ENCODE measurements at regions not wholly inside any gene's neighbourhood (a gene's known extent, or its start where the extent isn't known, plus 50 kb on each side); places are given as distances from the start of the nearest gene placed in this dataset.

DNA sequence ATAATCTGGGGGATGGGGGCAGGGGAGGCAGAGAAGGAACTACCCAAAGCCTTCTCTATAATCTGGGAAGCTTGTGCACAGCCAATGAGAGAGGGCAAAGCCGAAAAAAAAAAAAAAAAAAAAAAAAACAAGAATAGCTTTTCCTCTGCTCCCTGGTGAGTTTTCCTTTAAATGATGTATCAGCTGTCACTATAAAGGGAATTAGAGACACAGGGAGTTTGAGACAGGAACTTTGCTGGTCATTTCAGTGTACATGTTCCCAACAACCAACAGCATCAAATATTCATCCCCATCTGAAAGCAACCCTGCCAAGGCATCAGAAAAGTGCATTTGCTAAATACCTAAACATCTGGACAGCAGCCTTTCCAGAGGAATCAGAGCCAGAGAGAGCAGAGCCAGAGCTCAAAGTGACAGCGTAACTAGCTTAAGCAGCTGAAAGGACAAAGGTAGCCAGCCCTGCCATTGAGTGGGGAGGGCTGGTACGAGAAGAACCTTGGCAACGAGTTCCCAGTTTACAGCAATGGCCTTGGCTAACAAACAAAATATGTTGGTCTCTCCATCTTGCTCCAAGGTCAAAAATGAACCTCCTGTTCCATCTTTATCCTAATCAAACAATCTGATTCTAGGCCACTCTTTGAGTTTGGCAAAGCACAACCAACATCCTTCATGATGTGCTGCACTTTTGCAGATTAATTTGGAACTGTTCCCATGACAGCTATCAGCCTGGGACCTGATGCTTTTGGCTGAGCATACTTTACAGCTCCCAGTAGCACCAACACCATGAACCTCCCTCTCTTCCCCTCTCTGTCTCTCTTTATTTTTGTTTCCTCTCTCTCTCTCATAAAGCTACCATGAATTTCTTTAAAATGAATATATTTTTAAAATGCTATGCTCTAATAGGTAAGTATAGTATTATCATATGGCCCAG, 143.7 kb upstream of the GNAO1 start:
- no peak overlapping the region for H3K4me2 ChIP-seq (ENCODE audit: low read length)
- no peak overlapping the region for H3K4me3 ChIP-seq (ENCODE audit: low read length)
- no peaks in the 10 kb centered on the region for H3F3A ChIP-seq (ENCODE audit: insufficient read depth, low read length, poor library complexity, severe bottlenecking)
- no peaks in the 10 kb centered on the region for H3K36me3 ChIP-seq (ENCODE audit: insufficient read depth, low read length)
- no peak overlapping the region for H2AFZ ChIP-seq (ENCODE audit: low read depth, low read length)
- H3K79me2 ChIP-seq (replicated peaks; ENCODE audit: insufficient read depth, low read length): no peaks in the 10 kb centered on the region
- H3K9ac ChIP-seq (ENCODE audit: low read length): no peak overlapping the region
- H3K9me3 ChIP-seq (ENCODE audit: low read length): no peaks in the 10 kb centered on the region
- H3K27me3 ChIP-seq (ENCODE audit: insufficient read depth, low read depth, low read length): no peaks in the 10 kb centered on the region
- H4K20me1 ChIP-seq (ENCODE audit: insufficient read depth): no peaks in the 10 kb centered on the region
- no peaks in the 10 kb centered on the region for H3K9me2 ChIP-seq (ENCODE audit: insufficient read depth, low read length)
- TF ChIP-seq, protein P1, sequence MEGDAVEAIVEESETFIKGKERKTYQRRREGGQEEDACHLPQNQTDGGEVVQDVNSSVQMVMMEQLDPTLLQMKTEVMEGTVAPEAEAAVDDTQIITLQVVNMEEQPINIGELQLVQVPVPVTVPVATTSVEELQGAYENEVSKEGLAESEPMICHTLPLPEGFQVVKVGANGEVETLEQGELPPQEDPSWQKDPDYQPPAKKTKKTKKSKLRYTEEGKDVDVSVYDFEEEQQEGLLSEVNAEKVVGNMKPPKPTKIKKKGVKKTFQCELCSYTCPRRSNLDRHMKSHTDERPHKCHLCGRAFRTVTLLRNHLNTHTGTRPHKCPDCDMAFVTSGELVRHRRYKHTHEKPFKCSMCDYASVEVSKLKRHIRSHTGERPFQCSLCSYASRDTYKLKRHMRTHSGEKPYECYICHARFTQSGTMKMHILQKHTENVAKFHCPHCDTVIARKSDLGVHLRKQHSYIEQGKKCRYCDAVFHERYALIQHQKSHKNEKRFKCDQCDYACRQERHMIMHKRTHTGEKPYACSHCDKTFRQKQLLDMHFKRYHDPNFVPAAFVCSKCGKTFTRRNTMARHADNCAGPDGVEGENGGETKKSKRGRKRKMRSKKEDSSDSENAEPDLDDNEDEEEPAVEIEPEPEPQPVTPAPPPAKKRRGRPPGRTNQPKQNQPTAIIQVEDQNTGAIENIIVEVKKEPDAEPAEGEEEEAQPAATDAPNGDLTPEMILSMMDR (IDR thresholded peaks at IDR 0.05; ENCODE audit: poor library complexity, severe bottlenecking): no peak
- TF ChIP-seq EZH2 (IDR thresholded peaks at IDR 0.05; ENCODE audit: borderline replicate concordance, insufficient read depth, low read length, poor library complexity, severe bottlenecking): no peak
- no peak for TF ChIP-seq EP300 (conservative IDR thresholded peaks at IDR 0.05; ENCODE audit: poor library complexity, severe bottlenecking)
- no peak for TF ChIP-seq MXI1 (conservative IDR thresholded peaks at IDR 0.05; ENCODE audit: poor library complexity, severe bottlenecking)
- TF ChIP-seq, protein P2, sequence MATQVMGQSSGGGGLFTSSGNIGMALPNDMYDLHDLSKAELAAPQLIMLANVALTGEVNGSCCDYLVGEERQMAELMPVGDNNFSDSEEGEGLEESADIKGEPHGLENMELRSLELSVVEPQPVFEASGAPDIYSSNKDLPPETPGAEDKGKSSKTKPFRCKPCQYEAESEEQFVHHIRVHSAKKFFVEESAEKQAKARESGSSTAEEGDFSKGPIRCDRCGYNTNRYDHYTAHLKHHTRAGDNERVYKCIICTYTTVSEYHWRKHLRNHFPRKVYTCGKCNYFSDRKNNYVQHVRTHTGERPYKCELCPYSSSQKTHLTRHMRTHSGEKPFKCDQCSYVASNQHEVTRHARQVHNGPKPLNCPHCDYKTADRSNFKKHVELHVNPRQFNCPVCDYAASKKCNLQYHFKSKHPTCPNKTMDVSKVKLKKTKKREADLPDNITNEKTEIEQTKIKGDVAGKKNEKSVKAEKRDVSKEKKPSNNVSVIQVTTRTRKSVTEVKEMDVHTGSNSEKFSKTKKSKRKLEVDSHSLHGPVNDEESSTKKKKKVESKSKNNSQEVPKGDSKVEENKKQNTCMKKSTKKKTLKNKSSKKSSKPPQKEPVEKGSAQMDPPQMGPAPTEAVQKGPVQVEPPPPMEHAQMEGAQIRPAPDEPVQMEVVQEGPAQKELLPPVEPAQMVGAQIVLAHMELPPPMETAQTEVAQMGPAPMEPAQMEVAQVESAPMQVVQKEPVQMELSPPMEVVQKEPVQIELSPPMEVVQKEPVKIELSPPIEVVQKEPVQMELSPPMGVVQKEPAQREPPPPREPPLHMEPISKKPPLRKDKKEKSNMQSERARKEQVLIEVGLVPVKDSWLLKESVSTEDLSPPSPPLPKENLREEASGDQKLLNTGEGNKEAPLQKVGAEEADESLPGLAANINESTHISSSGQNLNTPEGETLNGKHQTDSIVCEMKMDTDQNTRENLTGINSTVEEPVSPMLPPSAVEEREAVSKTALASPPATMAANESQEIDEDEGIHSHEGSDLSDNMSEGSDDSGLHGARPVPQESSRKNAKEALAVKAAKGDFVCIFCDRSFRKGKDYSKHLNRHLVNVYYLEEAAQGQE (IDR thresholded peaks at IDR 0.05; ENCODE audit: borderline replicate concordance): no peak
- H3K27ac ChIP-seq (ENCODE audit: low read length): no peak overlapping the region

DNA sequence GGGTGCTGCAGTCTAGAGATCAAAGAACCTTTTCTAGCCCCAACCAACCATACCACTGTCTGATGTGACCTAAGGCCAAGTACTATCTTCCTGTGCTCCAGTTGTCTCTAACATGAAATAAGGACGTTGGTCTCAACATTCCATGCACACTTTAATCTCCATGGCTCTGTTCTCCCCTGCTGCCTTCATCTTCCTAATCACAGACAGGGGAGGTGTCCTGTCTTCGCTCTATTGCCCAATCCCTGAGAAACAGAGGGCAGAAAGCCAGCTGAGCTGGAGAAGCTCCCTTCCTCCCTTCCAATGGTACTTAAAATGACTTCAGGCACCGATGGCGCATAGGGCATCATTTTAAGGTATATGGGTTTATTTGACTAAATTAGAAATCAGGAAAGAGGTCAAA, 148.9 kb upstream of the GNAO1 start:
- no peak overlapping the region for H3K9ac ChIP-seq (ENCODE audit: low read length)
- H3K4me3 ChIP-seq (ENCODE audit: low read length): no peak overlapping the region
- H3K9me3 ChIP-seq (ENCODE audit: low read length): no peaks in the 10 kb centered on the region
- no peaks in the 10 kb centered on the region for H3K36me3 ChIP-seq (ENCODE audit: insufficient read depth, low read length)
- H3K9me2 ChIP-seq (ENCODE audit: insufficient read depth, low read length): no peaks in the 10 kb centered on the region
- H2AFZ ChIP-seq (ENCODE audit: low read depth, low read length): no peak overlapping the region
- H3K79me2 ChIP-seq (replicated peaks; ENCODE audit: insufficient read depth, low read length): no peaks in the 10 kb centered on the region
- TF ChIP-seq SMC3 (conservative IDR thresholded peaks at IDR 0.05; ENCODE audit: poor library complexity): no peak
- TF ChIP-seq, protein P1 (IDR thresholded peaks at IDR 0.05; ENCODE audit: poor library complexity, severe bottlenecking): no peak
- H3K27me3 ChIP-seq (ENCODE audit: insufficient read depth, low read depth, low read length): no peaks in the 10 kb centered on the region
- no peak overlapping the region for H3K27ac ChIP-seq (ENCODE audit: low read length)
- H3K4me2 ChIP-seq (ENCODE audit: low read length): no peak overlapping the region
- H4K20me1 ChIP-seq (ENCODE audit: insufficient read depth): no peaks in the 10 kb centered on the region
- no peaks in the 10 kb centered on the region for H3F3A ChIP-seq (ENCODE audit: insufficient read depth, low read length, poor library complexity, severe bottlenecking)

All from neural cell (in vitro differentiated cells).